ENCODE measurements at regions not wholly inside any gene's neighbourhood (a gene's known extent, or its start where the extent isn't known, plus 50 kb on each side); places are given as distances from the start of the nearest gene placed in this dataset.
A peak's percentile ranks its signal among the peaks of the same experiment; 100 is the strongest.

DNA sequence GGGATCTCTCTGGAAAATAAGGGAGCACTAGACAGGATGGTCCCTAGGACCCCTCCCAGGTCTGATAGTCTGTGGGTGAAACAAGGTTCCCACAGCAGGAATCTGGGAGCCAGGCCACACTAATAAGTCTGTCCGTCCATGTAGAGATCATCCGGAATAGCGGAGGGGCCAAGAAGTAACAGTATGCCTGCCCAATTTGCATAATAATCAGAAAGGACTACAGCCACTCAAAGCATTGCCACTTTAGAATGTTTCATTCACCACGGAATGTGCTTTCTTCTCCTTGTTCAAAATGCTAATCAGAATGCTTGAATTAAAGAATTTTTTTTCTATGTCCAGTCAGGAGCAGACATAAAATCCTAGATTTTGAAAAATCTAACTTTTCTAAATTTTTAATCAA lies 254.9 kb downstream of the ACTL7B start:
- DNase-seq = no peak

DNA sequence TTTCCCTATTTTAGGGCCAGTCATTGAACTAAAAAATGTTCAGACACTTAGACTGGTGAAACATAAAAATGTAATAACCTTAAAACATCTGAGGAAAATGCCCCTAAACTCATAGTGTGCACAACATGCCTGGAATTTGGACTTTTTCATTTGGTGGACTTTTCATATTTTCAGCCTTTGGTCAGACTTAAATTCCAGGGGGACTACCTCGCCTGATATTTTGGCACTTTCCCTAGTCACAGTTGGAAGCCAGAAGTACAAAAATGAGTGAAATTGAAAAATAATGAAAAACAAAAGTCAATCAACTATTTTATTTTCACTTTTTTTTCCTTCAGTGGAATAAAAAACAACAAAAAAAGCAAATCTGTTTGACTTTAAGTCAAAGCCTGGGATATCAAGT lies 256.2 kb downstream of the ACTL7B start:
- no peak for DNase-seq

DNA sequence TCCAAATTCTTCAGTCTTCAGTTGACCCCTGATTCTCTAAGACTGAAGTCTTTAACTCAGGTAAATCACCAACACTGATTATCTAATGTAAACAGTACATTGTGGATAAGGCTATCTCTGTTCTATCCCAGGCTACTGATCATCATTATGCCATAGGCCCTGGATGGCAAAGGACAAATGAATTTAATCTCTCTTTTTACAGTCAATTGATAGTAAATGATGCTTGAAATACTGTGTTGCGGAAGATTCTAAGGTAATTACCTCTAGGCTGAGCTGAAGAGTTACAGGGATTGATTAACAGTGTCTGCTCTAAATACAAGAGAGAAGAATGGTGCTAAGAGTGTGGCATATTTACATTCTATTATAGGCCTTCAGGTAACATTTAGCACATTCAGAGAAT lies 264.7 kb downstream of the ACTL7B start:
- no peak for DNase-seq

DNA sequence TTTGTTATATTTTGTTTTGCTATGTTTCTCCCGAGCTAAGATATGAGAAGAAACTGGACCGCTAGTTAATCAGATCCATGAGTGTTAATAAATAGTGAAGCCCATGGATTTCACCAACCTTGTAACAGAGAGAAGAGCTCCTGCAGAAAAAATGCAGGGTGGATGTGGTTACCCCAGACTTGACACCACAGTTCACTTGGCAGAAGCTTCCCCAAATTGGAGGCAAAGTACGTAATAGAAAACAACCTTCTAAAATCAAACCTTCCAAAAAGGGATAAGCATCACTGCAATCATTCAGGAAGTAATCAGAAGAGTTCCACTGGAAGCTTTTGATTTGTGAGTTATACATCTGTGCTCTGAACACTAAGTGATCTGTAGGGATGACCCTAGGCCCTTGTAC lies 267.5 kb downstream of the ACTL7B start:
- DNase-seq = no peak

DNA sequence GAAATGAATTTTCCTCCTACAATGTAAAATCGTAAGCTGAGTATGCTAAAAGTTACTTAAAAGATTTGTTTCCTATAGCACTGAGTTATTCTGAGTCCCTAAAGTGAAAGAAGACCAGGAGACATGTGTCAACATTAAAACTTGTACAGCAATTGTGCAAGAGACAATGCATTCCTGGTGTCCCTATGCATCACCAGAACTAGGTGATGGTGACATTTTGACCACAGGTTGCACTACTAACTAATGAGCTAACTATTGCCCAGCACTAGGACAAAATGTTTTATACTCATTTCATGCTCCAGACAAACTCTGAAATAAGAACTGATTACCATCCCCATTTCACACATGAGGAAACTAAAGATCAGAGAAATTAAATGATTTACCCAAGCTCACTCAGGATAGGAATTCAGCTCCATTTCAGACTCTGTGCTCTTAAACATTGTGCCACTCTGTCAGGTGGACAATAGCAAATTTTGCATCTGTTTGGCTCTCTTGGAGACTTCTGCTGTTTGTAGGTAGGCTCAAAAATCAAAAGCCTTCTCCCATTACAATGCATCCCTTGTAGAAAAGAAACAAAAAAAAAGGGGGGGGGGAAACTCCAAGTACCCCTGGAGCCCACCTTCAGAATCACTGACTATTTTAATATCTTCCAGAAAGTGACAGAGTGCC lies 269.2 kb downstream of the ACTL7B start:
- no peak for DNase-seq

DNA sequence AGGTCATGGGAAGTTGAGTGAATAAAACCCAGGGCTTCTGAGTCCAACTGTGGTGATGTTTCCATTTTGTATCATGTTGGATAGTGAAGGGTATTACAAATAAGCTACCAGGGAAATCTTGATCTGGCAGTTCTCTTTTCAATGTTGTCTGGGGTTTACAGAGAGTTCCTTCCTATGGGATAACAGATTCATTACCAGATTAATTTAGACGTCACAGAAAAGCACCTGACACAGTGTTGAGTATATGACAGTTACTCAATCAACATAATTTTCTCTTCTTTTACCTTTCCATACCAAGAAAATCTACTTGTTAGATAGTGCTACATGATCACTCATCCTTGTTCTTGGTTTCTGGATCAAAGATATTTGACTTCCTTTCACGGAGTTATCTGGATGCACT lies 270.9 kb downstream of the ACTL7B start:
- no peak for DNase-seq

DNA sequence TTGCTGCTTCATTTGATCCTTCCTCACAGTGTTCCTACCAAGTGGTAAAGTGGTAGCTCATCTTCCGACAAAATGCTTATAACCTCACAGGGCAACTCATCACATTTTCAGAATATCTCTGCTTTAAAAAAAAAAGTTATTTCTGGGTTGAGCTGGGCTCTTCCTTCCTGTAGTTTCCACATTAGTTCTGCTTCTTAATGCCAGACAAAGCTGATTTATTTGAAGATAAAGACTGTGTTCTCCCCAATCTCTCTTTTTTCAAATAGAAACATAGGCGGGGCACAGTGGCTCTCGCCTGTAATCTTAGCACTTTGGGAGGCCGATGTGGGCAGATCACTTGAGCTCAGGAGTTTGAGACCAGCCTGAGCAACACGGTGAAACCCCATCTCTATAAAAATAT lies 273.1 kb downstream of the ACTL7B start:
- DNase-seq = no peak

DNA sequence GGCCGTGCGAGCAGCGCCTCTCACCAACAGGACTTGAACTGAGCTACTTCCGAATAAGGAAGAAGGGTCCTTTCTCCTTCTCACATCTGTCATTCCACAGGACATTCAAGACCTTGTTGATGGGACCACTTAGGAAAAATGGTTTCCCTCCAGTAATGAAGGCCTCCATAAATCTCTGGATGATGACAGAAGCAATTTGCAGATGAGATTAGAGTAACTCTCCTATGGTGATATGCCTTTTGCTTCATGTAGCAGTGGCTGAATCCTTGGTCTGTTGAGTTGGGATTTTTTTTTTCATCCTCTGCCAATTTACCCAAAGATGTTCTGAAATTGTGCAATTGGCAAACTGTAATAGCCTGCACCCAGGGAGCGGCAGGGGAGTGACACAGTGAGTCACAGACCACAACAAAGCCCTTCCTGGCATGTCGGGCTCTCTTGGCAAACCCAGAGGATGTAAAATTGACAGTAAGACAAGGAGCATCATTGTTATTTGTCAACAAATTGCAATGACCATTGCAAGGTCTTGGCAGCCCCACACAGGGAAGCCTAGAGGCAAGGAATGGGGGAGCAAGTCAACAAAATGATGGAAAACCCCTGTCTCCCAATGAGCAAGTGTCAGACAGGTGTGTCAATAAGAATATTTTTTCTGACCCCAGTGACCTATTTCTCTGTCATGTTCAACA lies 275.9 kb downstream of the ACTL7B start:
- DNase-seq = no peak

DNA sequence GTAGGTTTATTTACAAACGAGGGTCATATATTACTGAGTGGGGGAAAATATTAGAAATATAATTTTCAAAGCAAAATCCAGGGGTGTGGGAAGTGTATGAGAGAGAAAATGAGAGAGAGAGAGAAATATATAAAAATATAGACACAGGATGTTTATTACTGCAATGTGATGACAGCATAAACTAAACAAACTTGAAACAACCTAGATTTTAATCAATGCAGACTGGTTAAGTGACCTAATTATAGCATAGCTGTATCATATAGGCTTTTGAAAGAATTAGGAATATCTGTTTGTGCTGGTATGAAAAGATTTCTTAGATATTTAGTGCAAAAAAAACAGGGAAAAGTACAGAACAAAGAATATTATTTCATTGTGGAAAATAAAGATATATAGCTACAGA lies 280.5 kb downstream of the ACTL7B start:
- no peak for DNase-seq

DNA sequence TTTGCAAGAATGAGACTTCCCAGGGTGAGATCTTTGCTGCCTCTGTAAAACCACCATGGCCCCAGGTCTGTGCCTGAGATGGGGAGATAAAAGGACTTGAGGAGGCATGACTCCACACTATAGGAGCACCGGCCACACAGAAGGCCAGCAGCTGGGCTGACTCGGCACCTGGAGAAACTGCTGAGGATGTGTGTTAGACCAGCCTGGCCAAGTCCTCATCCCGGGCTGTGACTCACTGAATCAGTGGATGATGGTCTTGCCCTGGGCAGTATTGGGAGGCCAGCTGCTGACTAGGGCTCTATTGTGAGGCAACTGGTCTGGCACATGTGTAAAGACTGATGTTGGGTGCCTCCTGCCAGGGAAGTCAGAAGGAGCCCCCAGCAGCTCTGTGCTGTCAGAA lies 286.2 kb downstream of the ACTL7B start:
- DNase-seq = no peak

DNA sequence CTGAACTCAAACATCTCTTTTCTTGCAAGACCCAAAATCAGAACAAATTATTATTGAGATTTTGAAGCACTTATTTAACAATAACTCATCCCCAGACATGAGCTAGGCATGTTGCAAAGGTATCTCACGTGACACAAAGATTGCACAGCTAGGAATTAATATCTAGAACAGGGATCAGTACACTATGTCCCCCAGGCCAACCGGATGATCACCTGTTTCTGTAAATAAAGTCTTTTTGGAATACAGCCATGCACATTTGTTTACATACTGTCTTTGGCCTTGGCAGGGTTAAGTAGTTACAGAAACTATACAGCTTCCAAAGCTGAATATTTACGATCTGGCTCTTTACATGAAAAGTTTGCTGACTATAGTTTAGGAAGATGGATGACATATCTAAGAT lies 287.7 kb downstream of the ACTL7B start:
- no peak for DNase-seq

DNA sequence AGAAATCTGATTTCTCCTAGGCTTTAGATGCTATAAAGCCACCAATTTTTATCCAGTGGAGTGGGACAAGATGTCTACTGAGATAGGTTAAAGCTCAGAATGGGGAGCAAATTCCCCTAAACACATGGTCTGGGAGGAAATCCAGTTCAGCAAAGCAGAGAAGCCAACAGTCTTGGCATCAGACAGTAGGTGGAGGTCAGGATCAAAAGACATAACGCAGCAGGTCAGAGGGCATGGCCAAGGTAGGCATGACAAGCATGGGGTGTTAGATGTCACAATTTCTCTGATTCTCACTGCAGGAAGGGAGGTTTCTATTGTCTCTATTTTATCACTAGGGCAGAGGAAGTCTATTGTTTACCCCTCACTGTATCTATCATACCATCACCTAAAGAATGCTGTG lies 288.2 kb downstream of the ACTL7B start:
- no peak for DNase-seq

DNA sequence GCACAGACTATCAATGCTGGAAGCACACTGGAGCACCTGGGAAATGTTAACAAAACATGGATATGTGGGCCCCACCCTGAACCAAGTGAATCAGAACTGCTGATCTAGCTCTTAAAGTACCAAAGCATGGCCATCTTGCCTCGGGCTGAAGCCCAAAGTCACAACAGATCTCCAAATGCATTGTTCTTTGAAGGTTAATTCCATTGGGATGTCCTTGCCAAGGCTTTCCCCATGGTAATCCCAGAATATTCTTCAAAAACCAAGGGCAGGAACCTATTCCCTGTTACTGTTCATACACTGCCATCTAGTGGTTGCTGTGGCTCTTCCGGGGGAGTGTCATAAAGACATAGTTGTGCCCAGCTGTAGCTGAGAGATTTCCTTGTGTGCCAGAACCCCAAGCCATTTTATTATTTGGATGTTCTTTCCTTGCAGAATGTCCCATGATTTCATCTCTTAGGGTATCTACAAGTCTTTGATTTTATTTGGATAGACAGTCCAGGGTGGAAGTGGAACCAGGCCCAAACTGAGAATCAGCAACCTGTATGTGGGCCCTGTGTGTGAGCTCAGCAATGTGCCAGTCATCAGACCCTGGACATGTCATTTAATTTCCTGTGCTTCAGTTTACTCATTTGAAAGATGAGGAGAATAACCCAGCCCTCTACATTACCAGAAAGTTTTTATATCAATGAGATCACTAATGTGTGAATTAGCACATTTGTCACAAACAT lies 290.0 kb downstream of the ACTL7B start:
- DNase-seq = peak; percentile 67

DNA sequence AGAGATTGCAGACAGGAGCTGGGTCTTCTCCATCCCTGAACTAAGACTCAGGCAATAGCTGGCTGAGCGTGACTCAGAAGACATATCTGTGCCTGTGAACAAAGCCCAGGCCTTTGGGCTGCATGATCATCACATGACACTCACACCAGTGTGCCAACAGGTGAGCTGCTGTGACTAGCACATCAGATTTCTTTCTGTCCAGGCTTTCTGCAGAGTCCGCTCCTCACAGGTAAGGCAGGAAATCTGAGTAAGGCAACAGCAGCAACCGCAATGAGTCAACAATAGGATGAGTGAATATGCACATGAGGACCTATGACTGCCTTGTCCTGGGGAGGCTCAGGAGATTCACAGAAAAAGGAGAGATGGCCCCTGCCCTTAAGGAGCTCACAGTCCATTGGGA lies 293.6 kb downstream of the ACTL7B start:
- no peak for DNase-seq

DNA sequence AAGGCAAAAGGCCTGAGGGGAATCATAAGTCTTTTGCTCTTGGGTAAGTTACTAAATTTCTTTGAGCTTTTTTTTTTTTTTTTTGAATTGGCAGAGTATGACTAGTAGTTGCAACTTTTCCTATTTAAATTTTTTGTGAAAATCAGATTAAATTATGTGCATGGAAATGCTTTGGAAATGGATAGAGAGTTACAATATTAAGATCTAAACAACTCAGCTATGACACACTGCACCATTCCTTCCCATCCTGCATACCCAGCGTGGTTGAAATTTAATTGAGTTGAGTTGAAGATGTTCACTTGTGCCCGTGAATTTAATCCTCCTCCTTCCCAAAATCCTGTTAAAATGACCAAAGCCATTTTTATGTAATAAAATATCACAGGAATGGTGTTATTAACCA lies 296.4 kb downstream of the ACTL7B start:
- no peak for DNase-seq

DNA sequence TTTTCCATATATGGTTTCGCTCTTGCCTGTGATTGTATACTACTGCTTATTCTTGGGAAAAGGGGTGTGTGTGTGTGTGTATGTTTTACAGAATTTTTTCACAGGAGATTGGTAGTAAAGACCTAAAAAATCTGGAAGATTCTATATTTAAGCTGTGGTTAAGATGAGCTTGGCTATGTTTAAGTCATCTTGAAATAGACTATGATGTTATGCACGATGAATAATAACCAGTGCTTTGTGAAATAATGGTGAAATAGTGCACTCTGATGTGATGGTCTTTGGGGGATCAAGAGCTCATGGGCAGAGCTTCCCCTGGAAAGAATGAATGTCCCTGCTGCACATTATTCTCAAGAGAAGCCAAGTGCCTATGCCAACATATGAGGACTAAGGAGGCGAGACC lies 301.0 kb downstream of the ACTL7B start:
- no peak for DNase-seq

DNA sequence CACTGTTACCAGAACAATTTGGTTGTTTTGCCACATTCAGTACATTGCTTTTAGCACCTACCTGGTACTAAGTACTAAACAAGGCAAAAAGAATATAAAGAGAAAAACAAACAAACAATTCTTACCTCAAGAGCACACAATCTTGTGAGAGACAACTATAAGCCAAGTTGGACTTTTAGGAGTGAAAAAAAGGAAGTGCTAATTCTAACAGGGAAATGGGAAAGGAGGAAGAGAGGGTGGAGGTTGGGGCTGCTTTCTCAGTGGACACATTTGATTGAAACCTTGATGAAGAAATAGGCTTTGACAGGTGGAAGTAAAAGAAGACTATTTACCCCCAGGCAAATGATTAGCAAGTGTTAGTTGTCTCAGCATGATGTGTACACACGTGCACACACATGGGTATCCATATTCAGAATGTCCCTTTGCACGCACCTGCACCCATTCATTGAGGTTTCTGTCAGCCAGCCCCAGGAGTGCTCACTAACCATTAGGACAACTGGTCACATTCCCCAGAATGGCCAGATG lies 302.6 kb downstream of the ACTL7B start:
- no peak for DNase-seq

DNA sequence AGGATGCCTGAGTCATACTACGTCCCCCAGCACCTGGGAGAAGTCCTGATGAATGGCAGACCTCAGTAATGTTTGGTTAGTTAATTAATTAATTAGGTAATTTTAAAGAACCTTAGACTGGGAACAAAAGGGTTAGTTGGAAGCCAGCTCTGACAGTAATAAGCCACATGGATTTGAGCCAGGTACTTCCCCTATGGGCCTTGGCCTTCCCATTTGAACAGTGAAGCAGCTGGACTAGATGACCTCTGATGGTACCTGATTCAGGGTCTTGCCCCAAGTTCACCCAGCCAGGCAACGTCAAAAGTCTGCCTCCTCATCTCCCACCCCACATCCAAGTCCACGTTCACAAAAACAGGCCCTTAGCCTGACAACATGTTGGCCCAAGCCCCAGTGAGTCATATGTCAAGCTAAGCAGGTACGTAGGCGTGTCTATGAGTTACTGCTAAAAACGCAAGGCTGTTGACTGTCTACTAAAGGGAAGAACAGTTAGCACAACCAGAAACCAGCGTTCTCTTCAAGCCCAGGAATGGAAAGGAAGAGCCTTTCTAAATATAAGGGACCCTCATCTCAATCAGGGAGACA lies 303.2 kb downstream of the ACTL7B start:
- DNase-seq = no peak

DNA sequence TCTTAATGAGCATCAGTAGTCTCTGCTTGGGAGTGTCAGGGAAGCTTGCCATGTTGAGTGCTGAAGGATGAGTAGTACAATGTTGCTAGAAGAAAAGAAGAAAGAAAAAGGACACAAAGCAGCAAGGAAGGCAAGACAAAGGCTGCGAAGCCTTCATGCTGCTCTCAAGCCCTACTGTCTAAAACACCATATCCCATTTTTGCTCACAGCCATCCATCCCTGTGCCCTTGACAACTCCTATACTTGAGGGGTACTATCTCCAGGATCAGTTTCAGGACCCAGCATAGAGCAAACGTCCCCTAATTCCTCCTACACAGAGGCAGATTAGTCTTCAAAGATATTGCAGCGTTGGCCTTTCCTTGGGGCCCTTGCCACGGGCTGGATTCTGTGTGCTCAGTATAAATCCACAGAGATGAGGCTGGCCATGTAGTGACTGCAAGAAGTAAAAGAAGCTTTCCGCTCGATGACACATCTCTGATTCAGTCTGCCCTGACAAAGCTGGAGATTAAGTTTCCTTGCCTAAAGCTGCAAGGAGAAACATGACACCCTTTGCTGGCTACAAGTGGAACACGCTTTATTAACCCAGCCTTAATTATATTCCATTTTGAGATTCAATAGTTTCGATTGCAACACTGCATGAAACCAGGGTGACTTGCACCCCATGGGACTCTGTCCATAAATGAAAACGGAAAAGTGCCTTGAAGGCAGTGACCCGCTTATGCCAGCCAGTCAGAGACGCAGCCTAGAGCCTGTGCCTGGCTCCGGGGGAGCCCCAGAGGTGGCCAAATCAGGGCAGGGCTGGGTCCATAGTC lies 304.6 kb downstream of the ACTL7B start:
- peak; percentile 54 for DNase-seq

DNA sequence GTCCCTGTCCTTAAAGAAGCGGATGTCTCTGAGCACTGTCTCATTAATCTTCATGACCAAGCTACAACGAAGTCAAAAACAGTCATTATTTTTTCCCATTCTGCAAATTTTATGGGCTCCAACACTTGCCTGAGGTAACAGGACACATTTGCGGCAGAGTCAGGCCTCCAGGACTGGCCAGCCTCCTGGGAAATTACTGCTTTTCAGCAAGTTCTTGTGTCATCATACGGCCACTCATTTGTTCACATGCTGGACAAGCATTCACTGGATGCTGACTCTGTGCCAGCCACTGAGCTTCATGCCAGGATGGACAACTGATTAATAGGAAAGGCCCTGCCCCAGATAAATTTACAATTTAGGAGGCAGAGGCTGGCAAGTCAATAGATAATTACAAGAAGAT lies 305.7 kb downstream of the ACTL7B start:
- no peak for DNase-seq

DNA sequence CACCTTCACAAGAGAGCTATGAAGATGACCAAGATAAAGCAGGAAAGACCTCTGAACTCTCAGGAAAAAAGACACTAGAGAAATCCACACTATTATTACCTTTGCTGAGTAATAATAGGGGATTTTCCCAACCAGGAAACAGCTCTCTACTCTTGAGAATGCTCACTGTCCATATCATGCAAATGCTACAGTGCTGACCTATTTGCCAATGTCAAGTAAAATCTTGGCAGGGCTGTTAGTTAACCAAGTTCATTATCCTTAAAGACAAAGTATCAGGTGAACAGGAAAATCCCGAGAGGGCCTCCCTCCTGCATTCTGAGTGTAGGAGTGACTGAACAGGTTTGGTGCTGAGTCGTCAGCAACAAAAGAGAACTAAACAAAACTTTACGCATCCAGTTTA lies 306.6 kb downstream of the ACTL7B start:
- DNase-seq = no peak

DNA sequence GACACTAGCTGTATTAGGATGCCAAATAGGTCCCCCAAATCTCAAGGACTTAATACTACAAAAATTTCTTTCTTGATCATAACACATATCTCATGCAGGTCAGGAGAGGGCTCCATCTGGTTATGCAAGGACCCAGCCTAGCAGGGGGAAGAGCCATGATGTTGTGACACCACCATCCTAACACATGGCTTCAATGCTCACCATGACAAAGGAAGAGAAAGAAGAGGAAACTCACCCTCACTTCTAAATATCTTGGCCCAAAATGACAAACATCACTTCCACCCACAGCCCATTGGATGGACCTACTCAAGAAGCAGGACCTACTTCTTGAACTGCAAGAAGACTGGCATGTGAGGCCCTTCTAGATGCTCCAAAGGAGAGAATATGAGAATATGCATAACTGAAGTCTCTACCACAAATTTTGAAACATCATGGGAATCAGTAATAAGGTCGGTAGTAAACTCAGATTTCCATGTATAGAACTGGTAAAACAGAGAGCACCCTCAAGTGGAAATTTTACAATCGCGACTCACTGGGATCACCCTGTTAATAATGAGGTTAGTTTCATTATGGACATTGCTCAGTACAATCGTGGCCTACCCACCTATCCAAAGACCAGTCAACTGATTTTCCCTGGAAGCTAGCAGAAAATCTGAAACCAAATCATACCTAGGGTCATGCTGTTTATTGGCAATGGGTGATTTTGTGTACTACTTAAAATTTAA lies 308.2 kb downstream of the ACTL7B start:
- no peak for DNase-seq

All from retina (tissue), 1 donor.